ENCODE measurements at regions not wholly inside any gene's neighbourhood (a gene's known extent, or its start where the extent isn't known, plus 50 kb on each side); places are given as distances from the start of the nearest gene placed in this dataset.

DNA sequence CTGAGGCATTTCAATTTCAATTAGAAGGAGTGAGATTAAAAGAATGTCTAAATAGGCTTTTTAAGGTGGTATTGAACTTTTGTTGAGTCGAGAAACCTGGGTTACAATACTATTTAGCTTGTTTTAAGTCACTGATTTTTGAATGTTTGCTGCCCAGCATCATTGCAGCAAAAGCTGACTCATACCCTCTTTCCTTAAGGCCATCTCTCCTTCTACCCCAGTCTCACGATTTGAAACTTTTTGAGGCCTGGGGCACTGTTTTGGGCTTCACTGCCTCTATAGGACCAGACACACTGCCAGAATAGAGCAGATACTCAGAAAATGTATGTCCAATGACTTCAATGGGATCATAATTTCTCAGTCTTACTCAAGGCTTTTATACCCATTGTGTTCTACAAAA, 319.6 kb upstream of the TGFBR2 start:
- Histone ChIP-seq H3K27me3 (ENCODE audit: control insufficient read depth, insufficient read depth, low read length, poor library complexity, severe bottlenecking) (no peaks in the 10 kb centered on the region), H3K36me3 (ENCODE audit: control insufficient read depth, insufficient read depth, low read length) (no peaks in the 10 kb centered on the region), H3K4me3 (ENCODE audit: low read length) (no peak overlapping the region), H3K27ac (ENCODE audit: low read depth, low read length) (no peak overlapping the region), H3K9ac (ENCODE audit: extremely low read depth, low read length, poor library complexity, severe bottlenecking) (no peak overlapping the region), H3K9me3 (ENCODE audit: control insufficient read depth, low read length) (no peaks in the 10 kb centered on the region), H3K4me1 (ENCODE audit: control insufficient read depth, insufficient read depth, low read length) (peaks cover 4% of the 10 kb centered on the region)
- Mint-ChIP-seq H3K27me3 (ENCODE audit: insufficient read depth) (no peaks in the 10 kb centered on the region), H3K9me3 (no peaks in the 10 kb centered on the region), H3K4me1 (peaks cover 17% of the 10 kb centered on the region), H3K27ac (no peak overlapping the region), H3K4me3 (no peak overlapping the region), H3K36me3 (ENCODE audit: low read depth) (no peaks in the 10 kb centered on the region)
- WGBS, 2 experiments (ENCODE audit: insufficient coverage in 1 of 2, insufficient read length in 1 of 2) = 86 to 100% methylated on average over 1 to 2 of the region's 2 CpGs
- DNase-seq = no peak
- no peak for TF ChIP-seq CTCF (conservative IDR thresholded peaks at IDR 0.05)

DNA sequence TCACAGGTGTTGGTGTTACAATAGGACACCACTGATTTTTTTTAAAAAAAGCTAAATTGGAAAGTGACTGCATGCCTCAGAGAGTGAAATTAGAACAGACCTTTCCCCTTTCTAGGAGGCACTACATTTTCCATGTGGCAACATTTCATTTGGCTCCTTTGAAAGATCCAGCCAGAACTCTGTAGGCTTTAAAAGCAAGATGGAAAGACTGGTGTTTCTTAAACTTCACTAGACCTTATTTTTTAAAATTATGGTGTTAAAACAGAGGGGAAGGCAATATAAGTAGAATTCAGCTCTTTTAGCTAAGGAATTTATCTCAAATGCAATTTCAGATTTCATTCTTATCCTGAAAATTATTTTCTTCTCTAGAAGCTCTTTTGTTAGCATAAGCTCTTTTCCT, 317.6 kb upstream of the TGFBR2 start:
- Mint-ChIP-seq H3K36me3 (ENCODE audit: low read depth) (no peaks in the 10 kb centered on the region), H3K4me3 (no peak overlapping the region), H3K4me1 (peaks cover 11% of the 10 kb centered on the region), H3K27ac (no peak overlapping the region), H3K9me3 (no peaks in the 10 kb centered on the region), H3K27me3 (ENCODE audit: insufficient read depth) (no peaks in the 10 kb centered on the region)
- TF ChIP-seq CTCF (conservative IDR thresholded peaks at IDR 0.05) = no peak
- DNase-seq = no peak
- no peaks in the 10 kb centered on the region for H3K27me3 ChIP-seq (ENCODE audit: control insufficient read depth, insufficient read depth, low read length, poor library complexity, severe bottlenecking)
- H3K36me3 ChIP-seq (ENCODE audit: control insufficient read depth, insufficient read depth, low read length) = no peaks in the 10 kb centered on the region
- H3K4me3 ChIP-seq (ENCODE audit: low read length) = no peak overlapping the region
- no peak overlapping the region for H3K9ac ChIP-seq (ENCODE audit: extremely low read depth, low read length, poor library complexity, severe bottlenecking)
- no peak overlapping the region for H3K27ac ChIP-seq (ENCODE audit: low read depth, low read length)
- H3K4me1 ChIP-seq (ENCODE audit: control insufficient read depth, insufficient read depth, low read length) = peaks cover 4% of the 10 kb centered on the region
- H3K9me3 ChIP-seq (ENCODE audit: control insufficient read depth, low read length) = no peaks in the 10 kb centered on the region

DNA sequence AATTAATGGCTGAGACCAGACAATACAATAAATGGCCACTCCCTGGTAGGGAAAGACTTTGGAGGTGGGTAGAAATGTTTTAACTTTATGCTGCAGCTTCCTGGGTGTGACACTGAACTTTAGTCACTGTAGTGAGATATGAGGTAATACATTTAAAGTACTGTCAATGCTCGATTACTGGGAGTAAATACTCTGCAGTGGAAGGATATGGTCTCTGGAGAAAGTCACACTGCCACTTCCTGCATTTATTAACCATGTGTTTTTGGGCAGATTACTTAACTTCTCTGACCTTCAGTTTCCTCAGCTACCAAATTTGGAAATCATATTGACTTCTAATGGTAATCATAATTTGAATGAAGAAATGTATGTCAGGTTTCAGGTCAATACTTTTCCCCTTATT, 317.1 kb upstream of the TGFBR2 start:
- Histone ChIP-seq H3K9ac (ENCODE audit: extremely low read depth, low read length, poor library complexity, severe bottlenecking) (no peak overlapping the region), H3K27ac (ENCODE audit: low read depth, low read length) (no peak overlapping the region), H3K27me3 (ENCODE audit: control insufficient read depth, insufficient read depth, low read length, poor library complexity, severe bottlenecking) (no peaks in the 10 kb centered on the region), H3K36me3 (ENCODE audit: control insufficient read depth, insufficient read depth, low read length) (no peaks in the 10 kb centered on the region), H3K4me1 (ENCODE audit: control insufficient read depth, insufficient read depth, low read length) (peaks cover 4% of the 10 kb centered on the region), H3K4me3 (ENCODE audit: low read length) (no peak overlapping the region), H3K9me3 (ENCODE audit: control insufficient read depth, low read length) (no peaks in the 10 kb centered on the region)
- Mint-ChIP-seq H3K9me3 (no peaks in the 10 kb centered on the region), H3K27me3 (ENCODE audit: insufficient read depth) (no peaks in the 10 kb centered on the region), H3K36me3 (ENCODE audit: low read depth) (no peaks in the 10 kb centered on the region), H3K4me3 (no peak overlapping the region), H3K4me1 (peaks cover 11% of the 10 kb centered on the region), H3K27ac (no peak overlapping the region)
- TF ChIP-seq CTCF (conservative IDR thresholded peaks at IDR 0.05) = no peak
- 86% methylated on average over 1 of the region's 1 CpG; no CpG with 5 or more reads in 1 of the 2 experiments for WGBS, 2 experiments (ENCODE audit: insufficient coverage in 1 of 2, insufficient read length in 1 of 2)
- DNase-seq = no peak

All from endodermal cell (in vitro differentiated cells).